ENCODE measurements at regions not wholly inside any gene's neighbourhood (a gene's known extent, or its start where the extent isn't known, plus 50 kb on each side); places are given as distances from the start of the nearest gene placed in this dataset.

DNA sequence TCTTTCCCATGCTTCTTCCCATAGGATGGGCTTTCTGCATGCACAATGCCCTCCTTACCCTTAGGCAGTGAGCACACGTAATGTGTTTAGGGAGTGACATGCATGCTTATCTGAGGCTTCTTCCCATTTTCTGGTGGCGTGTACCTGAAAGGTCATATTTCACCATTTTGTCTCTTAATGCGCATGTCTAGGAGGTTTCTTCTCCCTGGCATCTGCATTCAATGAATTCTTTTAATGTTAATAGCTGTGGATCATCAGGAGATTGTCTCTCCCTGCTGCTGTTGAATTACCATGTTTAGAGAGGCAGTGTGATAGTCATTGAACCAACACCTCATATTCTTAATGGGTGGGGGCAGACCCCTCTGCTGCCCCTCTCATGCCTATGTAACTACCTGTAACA is 205.6 kb upstream of the SGO1 start:
- TF ChIP-seq, protein P1, sequence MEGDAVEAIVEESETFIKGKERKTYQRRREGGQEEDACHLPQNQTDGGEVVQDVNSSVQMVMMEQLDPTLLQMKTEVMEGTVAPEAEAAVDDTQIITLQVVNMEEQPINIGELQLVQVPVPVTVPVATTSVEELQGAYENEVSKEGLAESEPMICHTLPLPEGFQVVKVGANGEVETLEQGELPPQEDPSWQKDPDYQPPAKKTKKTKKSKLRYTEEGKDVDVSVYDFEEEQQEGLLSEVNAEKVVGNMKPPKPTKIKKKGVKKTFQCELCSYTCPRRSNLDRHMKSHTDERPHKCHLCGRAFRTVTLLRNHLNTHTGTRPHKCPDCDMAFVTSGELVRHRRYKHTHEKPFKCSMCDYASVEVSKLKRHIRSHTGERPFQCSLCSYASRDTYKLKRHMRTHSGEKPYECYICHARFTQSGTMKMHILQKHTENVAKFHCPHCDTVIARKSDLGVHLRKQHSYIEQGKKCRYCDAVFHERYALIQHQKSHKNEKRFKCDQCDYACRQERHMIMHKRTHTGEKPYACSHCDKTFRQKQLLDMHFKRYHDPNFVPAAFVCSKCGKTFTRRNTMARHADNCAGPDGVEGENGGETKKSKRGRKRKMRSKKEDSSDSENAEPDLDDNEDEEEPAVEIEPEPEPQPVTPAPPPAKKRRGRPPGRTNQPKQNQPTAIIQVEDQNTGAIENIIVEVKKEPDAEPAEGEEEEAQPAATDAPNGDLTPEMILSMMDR (IDR thresholded peaks at IDR 0.05): no peak
- TF ChIP-seq EZH2 (IDR thresholded peaks at IDR 0.05): no peak
